GM21529 (cell line): ENCODE measurements at regions not wholly inside any gene's neighbourhood (a gene's known extent, or its start where the extent isn't known, plus 50 kb on each side); places are given as distances from the start of the nearest gene placed in this dataset.
A peak's percentile ranks its signal among the peaks of the same experiment; 100 is the strongest.

Experiments used
- ATAC-seq: cut with Tn5 transposase; IDR thresholded peaks from one replicate; pipeline ENCODE4 v1.9.1; 2021; ENCODE audit not compliant: unreplicated experiment

DNA sequence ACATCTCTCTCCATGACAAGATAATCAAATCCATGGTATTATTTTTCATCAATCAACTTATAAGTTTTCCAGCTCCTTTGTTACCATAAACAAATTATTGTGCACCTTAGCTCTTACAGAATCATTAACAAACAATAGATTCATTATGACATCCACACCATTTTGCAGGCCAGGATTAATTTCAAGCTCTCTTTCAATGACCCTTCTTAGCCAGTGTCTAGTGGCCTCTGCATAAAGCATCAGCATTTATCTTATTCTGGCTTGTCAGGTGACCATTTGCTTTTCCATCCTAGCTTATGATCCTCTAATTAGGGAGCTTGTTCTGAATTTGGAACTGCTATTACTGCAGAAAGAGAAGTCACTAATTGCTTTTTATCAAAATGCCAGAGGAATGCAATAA, 806.2 kb upstream of the CHAC2 start:
- no peak for ATAC-seq

DNA sequence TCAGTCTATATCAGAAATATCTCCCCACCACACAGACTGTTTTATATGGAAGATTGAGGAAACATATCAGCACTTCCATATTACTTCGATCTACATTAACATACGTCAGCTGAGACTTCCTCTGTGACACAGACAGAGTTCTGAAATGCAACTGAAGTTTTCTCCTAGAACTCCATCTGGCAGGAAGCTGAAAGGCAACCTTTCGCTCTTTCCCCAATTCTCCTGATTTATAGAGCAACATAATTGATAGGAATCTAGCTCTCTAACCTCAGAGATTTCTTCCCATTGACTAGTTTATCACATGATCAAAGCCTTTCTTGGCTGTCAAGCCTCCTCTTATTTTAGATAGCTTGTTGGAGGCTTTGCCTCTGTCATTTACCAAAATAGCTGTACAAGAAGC, 806.7 kb upstream of the CHAC2 start:
- no peak for ATAC-seq

DNA sequence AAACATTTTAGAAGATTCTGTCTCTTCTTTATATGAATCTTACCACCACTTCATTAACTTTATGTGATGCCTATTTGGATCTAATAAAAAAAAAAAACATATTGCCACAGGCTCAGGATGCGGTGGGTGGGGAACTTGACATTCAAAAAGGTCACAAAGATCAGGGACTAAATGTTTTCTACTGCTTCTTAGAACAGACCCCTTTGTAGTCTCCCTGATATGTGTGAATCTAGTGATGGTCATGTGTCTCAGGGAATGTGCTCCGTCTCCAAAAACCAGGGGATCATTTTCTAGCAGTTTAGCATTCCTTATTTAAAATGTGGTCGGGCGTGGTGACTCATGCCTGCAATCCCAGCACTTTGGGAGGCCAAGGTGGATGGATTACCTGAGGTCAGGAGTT, 807.8 kb upstream of the CHAC2 start:
- no peak for ATAC-seq

DNA sequence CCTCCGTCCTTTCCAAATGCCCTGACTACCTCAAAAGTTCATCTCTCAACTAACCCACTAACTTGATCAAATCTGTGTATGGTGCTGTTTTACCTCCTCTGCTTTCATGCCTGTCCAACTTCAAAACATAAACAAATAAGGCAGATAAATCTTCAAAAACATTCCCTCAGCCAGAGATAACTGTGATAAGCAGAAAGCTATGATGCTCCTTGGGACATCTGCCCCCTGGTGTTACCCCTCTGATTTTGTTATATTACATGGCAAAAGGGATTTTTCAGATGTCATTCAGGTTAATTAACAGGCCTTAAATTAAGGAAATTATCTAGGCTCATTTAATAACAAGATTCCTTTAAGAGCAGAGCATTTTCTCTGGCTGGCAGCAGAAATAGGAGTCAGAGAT, 810.8 kb upstream of the CHAC2 start:
- ATAC-seq = no peak

DNA sequence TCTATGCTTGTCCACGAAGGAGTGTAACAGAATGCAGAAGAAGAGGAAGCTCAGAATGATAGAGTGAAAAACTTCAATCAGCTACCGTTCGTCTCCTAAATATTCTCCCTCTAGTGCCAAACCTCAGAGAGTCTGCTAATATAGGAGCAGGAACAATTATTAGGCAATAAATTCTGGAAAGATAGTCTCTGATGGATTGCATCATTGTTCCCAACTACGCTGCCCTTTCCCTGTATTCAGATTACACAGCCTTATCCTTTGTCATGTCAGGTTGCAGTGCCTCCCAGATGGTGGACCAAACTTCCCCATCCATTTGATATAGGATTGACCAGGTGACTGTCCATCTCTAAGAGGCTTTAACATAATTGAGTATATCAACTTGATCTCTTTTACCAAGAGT, 811.5 kb upstream of the CHAC2 start:
- ATAC-seq = no peak

DNA sequence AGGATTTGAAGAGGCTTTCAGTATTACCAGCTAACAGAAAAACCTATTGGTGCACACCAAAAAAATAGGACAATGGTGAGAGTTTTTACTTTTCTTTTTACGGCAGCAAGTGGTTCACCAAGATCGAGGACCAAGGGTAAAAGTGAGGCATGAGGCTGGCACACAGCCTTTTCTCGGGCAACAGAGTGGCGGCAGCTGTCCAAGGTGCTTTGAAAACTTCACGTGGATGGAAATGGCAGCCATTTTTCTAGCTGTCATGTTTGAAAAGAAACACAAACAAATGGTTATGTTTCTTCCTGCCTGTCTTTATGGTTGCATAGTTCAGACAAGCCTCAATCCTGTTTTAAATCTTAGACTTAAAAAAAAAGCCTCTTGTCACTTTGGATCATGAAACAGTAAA, 812.5 kb upstream of the CHAC2 start:
- no peak for ATAC-seq

DNA sequence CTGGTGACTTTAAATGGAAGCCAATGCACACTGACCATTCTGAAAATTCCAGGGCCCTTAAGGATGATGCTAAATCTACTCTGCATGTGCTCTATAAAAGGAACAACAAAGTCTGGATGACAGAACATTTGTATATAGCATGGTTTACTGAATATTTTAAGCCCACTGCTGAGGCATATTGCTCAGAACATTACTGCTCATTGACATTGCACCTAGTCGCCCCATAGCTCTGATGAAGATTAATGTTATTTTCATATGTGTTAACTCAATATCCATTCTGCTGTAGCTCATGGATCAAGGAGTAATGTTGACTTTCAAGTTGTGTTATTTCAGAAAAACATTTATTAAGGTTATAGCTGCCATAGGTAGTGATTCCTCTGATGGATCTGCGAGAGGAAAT, 827.5 kb upstream of the CHAC2 start:
- ATAC-seq = no peak

DNA sequence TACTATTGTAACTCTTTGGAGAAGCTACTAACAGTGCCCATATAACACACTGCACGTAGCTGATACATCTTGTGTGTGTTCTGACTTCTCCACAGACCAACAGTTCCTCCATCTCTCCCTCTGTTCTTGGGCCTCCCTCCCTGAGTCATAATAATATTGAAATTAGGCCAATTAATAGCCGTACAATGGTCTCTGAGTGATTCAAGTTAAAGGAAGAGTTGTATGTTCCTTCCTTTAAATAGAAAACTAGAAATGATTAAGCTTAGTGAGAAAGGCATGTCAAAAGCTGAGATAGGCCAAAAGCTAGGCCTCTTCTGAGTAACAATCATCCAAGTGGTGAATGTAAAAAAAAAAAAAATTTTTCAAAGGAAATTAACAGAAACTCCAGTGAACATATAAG, 828.4 kb upstream of the CHAC2 start:
- no peak for ATAC-seq

DNA sequence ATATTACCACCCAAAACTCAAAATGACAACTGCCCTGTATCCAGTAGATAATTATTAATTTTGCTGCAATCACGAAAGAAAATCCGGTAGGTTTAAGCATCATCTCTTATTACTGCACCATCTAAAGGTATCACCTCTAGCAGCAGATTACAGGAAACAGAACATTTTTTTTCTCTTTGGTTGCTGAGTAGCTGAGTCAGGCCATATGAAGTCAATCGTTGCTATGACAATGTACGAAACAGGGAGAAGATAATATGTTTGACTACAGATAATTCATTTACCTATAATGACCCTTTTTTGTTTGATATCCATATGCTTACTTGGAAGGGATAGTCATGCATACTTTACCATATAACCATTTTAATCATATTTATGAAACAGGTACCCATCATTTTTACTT, 831.6 kb upstream of the CHAC2 start:
- no peak for ATAC-seq

DNA sequence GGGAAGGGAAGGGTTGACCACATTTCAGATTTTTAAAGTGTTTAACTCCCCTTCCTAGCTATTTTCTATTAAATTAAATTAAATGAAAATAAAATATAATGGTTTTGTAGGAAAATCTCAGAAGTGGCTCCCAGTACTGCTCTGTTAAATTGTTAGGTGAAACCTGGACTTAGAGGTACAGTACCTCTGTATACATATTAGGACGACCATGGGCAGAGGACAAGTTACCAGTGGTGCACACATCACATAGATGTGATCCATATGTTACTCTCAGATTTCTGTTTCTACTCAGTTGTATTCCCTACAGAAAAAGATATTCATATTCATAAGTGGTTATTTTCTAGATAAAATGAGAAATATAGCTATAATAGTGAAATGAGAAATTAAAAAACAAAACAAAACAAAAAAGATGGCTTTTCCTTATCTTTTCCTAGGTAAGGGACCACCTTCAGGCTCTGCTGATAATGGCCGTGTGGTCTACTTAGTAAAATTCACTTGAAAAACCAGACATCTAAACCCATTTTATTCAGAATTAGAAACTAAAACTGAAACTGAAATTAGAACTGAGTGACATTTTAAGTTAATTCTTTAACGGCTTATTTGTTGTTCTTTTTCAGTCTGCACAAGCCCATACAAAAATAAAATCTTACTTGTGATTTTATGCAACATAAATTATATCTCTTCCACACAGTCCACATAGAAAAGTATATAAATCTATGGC, 832.5 kb upstream of the CHAC2 start:
- ATAC-seq = peak; percentile 24

DNA sequence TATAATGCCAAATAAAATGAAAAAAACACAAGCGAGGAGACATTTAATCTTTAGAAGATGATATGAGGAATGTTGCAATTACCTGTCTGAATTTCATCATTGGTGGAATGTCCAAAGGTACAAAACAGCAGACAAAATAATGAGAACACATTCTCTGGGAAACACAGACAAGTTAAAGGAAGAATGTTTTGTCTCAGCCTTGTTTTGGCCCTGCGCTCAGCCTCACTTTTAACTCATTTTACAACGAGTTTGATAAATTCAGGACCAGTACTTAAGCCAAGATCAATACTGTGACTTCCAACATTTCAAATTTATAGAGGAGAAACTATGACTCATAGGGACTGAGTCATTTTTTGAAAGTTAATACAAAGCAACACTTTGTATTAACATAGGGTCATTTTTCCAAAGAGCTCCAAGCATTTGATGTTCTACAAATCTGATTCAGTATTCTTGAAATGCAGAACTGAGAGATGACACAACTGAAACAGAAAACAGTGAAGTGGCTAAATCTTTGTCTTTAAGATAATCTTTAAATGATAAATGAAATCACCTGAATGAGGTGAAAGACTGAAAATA, 833.2 kb upstream of the CHAC2 start:
- peak; percentile 65 for ATAC-seq

DNA sequence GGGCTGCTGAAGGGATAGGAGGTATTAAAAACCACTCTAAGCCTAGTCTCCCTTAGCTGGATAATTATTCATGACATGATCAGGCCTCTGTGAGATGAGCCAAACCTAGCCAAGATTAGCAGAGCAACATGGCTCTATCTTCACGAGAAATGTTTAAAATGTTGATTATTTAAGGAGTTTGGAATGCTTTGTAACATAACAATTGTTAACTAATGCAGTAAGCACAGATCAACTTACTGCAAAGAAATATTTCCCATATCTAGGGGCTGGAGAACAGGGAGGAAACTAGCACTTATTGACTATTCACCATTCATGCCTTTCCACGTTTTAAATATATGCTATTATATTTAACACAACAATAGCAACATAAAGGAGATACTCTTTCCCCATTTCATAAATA, 833.7 kb upstream of the CHAC2 start:
- ATAC-seq = no peak

DNA sequence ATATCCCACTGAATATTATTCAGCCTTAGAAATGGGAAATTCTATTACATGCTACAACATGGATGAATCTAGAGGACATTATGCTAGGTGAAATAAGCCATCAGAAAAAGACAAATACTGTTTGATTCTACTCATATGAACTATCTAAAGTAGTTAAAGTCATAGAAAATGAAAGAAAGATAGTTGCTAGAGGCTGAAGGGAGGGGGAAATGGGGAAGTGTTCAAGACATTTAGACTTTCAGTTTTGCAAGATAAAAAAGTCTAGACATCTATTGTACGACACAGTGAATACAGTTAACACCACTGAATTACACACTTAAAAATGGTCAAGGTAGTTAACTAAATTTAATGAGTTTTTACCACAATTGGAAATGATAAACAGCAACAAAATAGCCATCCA, 835.9 kb upstream of the CHAC2 start:
- ATAC-seq = no peak

DNA sequence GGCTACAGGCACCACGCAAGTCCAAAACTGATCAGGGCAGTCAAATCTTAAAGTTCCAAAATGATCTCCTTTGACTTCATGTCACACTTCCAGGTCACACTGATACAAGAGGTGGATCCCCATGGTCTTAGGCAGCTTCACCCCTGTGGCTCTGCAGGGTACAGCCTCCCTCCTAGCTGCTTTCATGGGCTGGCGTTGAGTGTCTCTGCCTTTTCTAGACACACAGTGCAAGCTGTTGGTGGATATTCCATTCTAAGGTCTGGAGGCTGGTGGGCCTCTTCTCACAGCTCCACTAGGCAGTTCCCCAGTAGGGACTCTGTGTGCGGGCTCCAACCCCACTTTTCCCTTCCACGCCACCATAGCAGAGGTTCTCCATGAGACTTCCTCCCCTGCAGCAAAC, 838.2 kb upstream of the CHAC2 start:
- no peak for ATAC-seq

DNA sequence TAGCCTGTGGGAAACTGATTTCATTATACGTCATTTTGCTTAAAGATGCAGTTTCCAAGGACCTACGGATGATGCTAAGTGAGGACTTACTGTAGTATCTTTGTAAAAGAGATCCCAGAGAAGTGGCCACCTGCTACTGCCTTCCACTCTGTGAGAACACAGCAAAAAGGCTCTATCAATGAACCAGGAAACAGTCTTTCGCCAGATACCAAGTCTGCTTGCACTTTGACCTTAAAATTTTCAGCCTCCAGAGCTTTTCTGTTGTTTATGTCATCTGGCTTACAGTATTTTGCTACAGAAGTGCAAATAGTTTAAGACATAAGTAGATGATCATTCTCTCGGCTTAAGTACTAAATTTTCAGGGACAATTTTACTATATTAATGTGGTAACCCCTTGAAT, 847.9 kb upstream of the CHAC2 start:
- ATAC-seq = no peak

DNA sequence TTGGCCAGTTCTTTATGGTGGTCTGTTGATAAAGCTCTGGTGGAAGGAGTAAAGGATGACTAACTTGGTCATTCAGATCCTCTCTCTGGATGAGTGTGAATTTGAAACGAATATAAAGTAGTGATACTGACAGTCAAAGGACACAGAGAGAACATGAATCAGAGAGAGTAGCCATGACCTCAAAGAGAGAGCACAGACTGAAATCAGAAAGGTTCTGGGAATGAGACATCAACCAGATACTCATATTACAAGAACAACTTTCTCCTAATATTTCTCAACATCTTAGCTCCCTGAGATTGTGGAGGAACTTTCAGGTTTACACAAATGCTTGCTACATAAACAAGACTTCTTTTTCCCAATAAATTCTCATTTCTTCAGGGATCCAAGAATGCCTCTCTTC, 849.1 kb upstream of the CHAC2 start:
- ATAC-seq = no peak

DNA sequence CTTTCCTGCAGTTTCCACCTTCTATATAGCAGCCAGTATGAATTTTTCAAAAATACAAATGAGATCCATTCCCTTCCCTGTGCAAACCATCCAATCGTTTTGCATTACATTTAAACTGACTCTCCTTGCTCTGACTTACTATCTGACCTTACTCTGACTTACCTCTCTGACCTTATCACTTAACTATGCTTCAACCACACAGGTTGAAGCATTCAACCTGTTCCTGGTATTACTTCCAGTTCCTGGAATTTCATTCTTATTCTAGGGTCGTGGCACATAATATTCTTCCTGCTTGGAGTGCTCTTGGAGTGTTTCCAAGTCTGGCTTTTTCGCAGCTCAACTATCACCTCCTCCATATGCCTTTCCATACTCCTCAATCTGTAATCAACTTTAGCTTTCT, 850.6 kb upstream of the CHAC2 start:
- no peak for ATAC-seq

DNA sequence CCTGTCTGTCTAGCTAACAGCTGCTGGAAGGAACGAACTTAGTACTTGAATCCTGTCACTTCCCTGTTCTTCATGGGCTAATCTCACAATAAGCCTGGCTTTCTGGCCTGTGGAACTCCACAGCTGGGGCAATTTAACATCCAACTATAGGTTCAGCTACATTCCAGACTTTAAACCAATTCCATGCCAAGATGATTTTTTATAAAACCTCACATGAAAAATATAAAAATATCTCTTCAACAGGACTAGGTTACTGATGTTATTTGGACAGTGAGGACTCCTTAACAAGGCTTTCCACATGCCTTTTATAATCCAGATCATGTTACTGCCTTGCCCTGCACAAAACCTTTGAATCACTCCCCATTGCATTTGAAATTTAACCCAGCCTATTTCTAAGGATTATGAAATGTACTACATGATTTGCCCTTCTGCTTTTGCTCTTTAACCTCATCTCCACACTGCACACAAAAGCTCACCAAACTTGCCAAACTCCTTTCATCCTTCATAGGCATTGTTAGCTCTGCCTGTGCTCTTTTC, 863.2 kb upstream of the CHAC2 start:
- ATAC-seq = no peak

DNA sequence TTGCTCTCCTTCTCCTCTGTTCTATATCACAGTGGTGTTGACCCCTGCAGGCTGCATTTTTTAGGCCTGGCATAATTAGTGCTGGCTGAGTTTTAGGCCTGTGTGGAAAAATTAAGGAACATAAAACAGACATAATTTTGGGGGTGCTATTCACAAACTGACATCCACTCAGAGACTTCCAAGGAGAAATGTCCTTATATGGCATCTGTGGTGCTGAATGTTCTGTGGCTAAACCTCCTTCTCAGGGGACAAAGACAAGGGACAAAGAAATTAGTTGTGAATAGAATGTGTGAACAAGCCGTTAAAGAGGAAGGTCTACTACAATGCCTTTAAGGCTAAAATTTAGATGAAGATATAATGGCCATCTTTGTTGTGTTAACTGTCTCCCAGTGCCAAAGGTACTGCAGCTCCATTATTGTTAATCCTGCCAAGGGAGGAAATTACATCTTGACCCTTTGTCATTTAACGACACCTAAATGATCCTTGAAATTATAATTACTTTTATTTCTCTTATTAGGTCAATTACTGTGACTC, 870.0 kb upstream of the CHAC2 start:
- no peak for ATAC-seq

DNA sequence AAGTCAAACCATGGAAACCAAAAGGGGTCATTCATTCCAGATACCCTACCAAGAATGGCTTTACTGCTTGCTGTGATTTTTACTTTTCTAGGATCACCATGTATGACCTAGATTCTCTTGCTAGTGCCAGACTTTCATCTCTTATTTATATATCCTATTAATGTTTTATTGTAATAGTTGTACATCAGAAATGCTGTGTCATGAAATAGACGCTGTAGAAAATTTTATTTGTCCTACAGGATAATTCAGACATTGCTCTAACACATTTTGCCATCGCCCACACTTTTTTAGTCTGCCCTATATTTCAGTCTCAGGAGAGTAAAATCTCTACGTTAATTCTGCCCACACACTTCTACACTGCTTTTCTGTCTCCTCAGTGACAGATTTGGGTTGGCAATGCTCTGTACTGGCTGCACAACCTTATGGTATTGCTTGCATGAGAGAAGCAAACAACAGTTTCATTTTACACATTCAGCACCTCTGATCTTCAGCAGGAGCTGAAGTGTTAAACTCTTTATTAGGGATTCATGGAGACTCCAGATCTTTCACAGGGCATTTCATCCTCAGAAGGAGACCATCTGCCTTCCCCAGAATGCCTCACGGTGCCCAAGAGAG, 871.8 kb upstream of the CHAC2 start:
- no peak for ATAC-seq

DNA sequence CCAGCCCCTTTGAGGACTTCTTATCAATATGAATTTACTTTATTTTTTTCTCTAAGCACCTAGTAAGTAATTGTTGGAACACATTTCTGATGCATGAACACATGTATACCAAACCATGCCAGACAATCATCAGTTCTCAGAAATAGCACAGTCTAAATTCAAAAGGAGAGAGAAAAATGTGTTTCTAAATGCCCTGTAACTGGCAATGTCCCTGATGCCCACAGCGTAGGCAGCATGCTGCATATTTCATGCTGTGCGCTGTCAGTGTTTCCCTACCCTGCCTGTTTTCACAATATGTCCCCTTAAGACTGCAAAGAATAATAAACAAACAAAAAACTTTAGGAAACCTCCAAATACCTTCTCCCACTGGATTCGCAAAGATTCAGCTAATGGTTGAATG, 881.0 kb upstream of the CHAC2 start:
- ATAC-seq = no peak

DNA sequence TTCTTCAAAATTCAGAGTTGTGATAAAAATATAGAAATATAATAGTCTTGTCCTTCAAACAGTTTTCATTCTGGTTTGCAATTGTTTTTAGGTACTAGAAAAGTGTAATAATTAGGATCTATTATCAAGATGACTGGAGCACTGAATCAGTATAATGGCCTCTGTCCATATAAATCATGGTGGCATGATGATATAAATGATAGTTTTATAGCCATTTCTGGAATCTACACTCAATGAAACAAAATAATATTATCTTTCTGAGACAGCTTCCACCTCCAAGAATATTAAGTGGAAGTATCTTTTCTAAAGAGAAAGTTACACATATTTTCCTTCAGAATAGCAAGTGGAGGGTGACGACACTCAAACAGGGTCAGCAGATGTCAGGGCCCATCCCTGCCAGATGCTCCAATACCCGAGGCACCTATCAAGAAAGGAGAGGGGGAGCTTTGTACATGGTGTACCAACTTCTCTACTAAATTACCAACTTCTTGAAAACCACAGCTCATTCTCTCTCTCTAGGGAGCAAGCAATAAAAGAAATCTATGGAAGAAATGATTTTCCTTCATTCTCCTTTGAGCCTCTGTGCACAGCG, 882.7 kb upstream of the CHAC2 start:
- ATAC-seq = no peak
